Astrocyte of the spinal cord (primary cell): ENCODE measurements at regions not wholly inside any gene's neighbourhood (a gene's known extent, or its start where the extent isn't known, plus 50 kb on each side); places are given as distances from the start of the nearest gene placed in this dataset.
A peak's percentile ranks its signal among the peaks of the same experiment; 100 is the strongest.

ENCODE experiments used
- DNase-seq: peaks from one replicate; pipeline ENCODE4 v3.0.0; 2011; ENCODE audit warnings: low read depth, low spot score
- H3K4me3 ChIP-seq: 2 replicates; pipeline ENCODE4 v1.5.1; 2011; ENCODE audit warnings: low read depth, mild to moderate bottlenecking, low read length, moderate library complexity
- in situ Hi-C: cut with HindIII; loops from 2 replicates; pipeline ENCODE4 v1.10.0; 2017; ENCODE audit warnings: low sequenced_read_pairs
- TF ChIP-seq, protein P1 (sequence below): IDR thresholded peaks from 2 replicates; pipeline ENCODE4 v1.5.1; 2012; ENCODE audit warnings: low read depth, mild to moderate bottlenecking, low read length, inconsistent platforms

DNA sequence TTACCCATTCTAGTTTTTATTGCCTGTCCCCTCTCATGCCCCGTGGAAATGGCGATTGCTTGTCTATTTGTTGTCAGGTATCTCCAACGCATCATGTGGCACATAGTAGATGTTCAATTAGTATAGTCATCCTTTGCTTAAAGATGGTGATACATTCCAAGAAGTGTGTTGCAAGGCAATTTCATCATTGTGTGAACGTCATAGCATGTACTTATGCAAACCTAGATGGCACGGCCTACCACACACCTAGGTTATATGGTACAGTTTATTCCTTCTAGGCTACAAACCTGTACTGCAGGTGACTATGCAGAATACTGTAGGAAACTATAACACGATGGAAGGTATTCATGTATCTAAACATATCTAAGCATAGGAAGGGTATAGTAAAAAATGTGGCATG is 163.9 kb upstream of the DAPK1 start:
- H3K4me3 ChIP-seq = no peak overlapping the region
- DNase-seq = no peak
- TF ChIP-seq, protein P1, sequence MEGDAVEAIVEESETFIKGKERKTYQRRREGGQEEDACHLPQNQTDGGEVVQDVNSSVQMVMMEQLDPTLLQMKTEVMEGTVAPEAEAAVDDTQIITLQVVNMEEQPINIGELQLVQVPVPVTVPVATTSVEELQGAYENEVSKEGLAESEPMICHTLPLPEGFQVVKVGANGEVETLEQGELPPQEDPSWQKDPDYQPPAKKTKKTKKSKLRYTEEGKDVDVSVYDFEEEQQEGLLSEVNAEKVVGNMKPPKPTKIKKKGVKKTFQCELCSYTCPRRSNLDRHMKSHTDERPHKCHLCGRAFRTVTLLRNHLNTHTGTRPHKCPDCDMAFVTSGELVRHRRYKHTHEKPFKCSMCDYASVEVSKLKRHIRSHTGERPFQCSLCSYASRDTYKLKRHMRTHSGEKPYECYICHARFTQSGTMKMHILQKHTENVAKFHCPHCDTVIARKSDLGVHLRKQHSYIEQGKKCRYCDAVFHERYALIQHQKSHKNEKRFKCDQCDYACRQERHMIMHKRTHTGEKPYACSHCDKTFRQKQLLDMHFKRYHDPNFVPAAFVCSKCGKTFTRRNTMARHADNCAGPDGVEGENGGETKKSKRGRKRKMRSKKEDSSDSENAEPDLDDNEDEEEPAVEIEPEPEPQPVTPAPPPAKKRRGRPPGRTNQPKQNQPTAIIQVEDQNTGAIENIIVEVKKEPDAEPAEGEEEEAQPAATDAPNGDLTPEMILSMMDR = no peak
- in situ Hi-C loops = no loop called here

DNA sequence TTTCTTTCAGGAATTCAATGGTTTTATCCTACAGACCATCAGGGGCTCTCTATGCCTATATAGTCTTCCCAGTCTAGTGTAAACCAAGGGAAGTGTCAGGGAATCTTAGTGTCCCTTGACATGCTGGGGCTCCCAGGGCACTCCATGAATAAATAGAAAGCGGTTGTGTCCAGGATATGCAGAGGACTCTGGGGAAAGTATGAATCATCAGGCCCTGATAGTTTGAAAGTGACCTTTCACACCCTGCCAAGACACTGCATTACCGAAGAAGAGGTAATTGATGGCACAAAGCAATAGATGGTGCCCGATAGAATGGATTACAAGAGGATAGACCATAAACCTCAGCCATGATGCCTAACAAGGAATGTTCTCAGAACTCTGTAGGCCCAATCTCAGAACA is 163.3 kb upstream of the DAPK1 start:
- in situ Hi-C loops = no loop called here
- no peak overlapping the region for H3K4me3 ChIP-seq
- TF ChIP-seq, protein P1 = no peak
- DNase-seq = no peak

DNA sequence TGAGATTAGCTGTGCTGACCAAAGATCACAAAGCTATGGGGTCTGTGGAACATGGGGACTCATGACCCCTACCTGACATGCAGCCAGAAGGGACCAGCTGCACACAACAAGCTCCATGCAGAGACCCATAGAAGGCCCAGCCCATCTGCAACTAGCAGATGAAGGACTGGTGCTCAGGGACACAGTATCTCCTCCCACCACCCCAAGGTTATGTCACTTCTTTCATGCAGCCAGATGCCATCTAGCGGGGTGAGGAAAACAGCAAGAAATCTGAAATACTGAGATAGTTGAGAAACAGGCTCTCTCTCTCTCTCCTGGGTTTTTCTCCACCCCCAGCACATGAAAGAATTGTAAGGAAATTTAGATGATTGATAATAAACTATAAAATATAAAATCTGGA is 161.3 kb upstream of the DAPK1 start:
- no peak for DNase-seq
- in situ Hi-C loops = no loop called here
- TF ChIP-seq, protein P1 = no peak
- no peak overlapping the region for H3K4me3 ChIP-seq

DNA sequence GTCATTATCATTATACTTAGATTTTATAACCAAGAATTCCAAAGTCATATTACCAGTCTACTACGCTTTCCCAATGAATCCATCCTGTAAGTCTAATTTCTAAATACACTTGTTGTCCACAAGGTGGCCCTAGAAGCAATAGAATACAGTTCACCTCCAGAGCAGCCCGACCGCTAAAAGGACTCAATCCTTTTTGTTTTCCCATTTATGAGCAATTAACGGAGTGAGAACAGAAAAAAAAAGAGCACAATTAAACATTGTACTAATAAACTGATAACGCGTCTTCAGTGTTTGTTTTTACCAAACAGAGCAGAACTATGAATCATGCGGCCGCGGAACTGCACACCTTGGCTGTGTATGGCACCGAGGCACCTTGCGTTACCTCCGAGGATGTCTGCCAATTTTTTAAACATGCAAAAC is 160.7 kb upstream of the DAPK1 start:
- H3K4me3 ChIP-seq = peak overlapping the region; percentile 38
- TF ChIP-seq, protein P1 = peak; percentile 50
- in situ Hi-C loops = no loop called here
- peak; percentile 83 for DNase-seq

DNA sequence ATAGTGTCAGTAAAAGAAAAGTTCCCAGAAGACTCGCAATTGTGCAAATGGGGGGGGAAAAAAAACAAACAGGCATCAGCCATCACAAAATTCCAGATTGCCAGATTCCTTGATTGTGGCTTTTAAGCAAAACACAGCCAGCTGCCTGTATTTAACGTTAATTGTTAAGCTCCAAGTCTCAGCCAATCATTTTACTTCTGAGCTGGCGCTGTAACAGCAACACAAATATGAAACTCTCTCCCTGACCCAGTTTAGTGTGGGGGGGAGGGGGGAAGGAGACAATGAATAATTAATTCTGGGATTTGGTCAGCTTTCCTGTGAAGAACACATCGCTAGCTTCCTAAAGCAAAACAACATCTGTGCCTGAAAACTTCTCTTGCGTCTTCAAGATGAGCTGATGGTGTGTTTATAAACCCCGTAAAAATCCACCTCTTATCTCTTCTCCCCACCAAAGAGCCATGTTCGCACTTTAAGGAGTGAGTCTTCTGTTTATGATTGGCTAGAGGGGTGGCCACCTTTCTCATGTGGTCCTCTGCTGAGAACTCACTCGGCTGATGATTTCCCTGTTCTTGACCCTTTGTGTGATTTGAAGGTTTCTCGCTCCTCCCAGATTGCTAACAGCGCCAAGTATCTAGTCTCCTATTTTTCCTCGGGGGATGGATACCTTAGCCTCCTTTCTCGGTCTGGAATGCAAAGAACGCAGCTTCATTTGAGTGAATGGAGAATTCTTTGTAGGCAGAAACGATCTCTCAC is 160.2 kb upstream of the DAPK1 start:
- peak overlapping the region; percentile 38 for H3K4me3 ChIP-seq
- DNase-seq = peak; percentile 40
- in situ Hi-C loops = no loop called here
- TF ChIP-seq, protein P1 = no peak

DNA sequence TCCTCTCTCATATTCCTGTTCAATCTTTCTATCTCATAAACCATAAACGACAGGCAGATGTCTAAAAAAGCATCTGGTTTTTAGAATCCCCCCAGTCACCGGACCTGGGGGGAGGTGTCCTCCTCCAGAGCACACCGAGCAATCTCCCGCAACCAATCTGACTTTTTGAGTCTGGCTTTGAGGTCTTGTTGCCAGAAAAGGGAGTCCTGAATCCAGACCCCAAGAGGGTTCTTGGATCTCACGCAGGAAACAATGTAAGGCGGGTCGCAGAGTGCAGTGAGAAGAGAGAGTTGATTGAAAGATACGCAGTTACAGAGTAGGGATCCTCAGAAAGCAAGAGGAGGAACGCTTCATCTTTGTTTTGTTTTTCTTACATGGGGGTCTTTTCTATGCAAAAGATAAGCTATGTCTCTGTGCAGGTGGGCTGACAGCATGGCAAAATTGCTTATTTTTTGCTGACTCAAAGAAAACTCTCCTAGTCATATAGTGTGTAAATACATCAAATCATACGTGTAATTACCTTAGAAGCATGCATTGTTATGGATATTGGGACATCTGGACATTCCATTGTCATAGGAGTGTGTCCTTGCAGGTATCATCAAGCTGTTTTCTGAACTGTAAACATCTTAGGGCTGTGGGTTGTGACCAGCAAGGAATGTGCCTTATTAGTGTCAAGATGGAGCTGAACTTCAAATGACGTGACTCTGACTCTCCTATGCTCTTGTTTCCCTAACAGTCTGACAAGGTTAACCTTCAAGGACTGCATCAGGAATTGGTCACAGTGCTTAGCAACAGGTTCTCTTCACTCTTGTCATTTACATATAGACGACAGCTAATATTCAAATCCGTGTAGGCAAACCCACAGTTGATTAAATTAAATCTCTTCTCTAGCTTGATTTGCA is 159.3 kb upstream of the DAPK1 start:
- in situ Hi-C loops = no loop called here
- DNase-seq = no peak
- TF ChIP-seq, protein P1 = no peak
- H3K4me3 ChIP-seq = no peak overlapping the region
